HEK293 (cell line): ENCODE measurements at regions not wholly inside any gene's neighbourhood (a gene's known extent, or its start where the extent isn't known, plus 50 kb on each side); places are given as distances from the start of the nearest gene placed in this dataset.

Experiments
- CTCF ChIA-PET: fragments of 350-600 bp; formaldehyde crosslinking; extraction: SDS; loops from one replicate; lab custom pipeline; 2021; ENCODE audit warnings: antibody characterized with exemption; lab: Yijun Ruan, JAX
- POLR2A ChIA-PET: fragments of 300-600 bp; formaldehyde crosslinking; extraction: SDS; loops from one replicate; lab custom pipeline; 2020; ENCODE audit warnings: antibody characterized with exemption, inconsistent platforms; lab: Yijun Ruan, JAX
- H3K27ac ChIP-seq: fragments of 200-500 bp; sonication (Bioruptor generic); 2 replicates; pipeline ENCODE4 v1.5.1; 2014; ENCODE audit warnings: low read depth, low read length, control low read depth, inconsistent platforms; ENCODE audit errors: extremely low read depth
- H3K36me3 ChIP-seq, 2 experiments: fragments of 200-500 bp in 1 of 2; sonication (Bioruptor generic) in 1 of 2; 1 replicate in 1 of 2; 2 replicates in 1 of 2; pipeline ENCODE4 v1.5.1; 2014 to 2017; ENCODE audit warnings: inconsistent platforms in 2 of 2, low read length in 2 of 2; ENCODE audit not compliant: control insufficient read depth in 2 of 2, insufficient read depth in 1 of 2
- H3K4me1 ChIP-seq: fragments of 200-500 bp; sonication (Bioruptor generic); 2 replicates; pipeline ENCODE4 v1.5.1; 2014; ENCODE audit warnings: mild to moderate bottlenecking, low read length, inconsistent platforms; ENCODE audit not compliant: control insufficient read depth, insufficient read depth
- H3K4me3 ChIP-seq: 2 replicates; pipeline ENCODE4 v1.5.1; 2011; ENCODE audit warnings: low read depth, mild to moderate bottlenecking, control low read depth, low read length, moderate library complexity
- H3K9me3 ChIP-seq: fragments of 200-500 bp; sonication (Bioruptor generic); 2 replicates; pipeline ENCODE4 v1.5.1; 2014; ENCODE audit warnings: low read depth, low read length, inconsistent platforms; ENCODE audit not compliant: control insufficient read depth, insufficient read depth
- BCL11A ChIP-seq: fragments of 450-650 bp; formaldehyde crosslinking; IDR thresholded peaks from 2 replicates; pipeline ENCODE4 v1.5.1; 2016; ENCODE audit warnings: low read depth, missing biosample characterization, missing genetic modification characterization
- BCL6B ChIP-seq: fragments of 450-650 bp; formaldehyde crosslinking; IDR thresholded peaks from 2 replicates; pipeline ENCODE4 v1.5.1; 2017; ENCODE audit warnings: missing biosample characterization, missing genetic modification characterization
- ZBTB21 ChIP-seq: fragments of 450-650 bp; formaldehyde crosslinking; IDR thresholded peaks from 2 replicates; pipeline ENCODE4 v1.5.1; 2017; ENCODE audit warnings: missing biosample characterization, missing genetic modification characterization
- ZNF16 ChIP-seq: fragments of 450-650 bp; formaldehyde crosslinking; IDR thresholded peaks from 2 replicates; pipeline ENCODE4 v1.5.1; 2016; ENCODE audit warnings: low read depth, missing biosample characterization, missing genetic modification characterization
- ZNF184 ChIP-seq: fragments of 450-650 bp; IDR thresholded peaks from 2 replicates; pipeline ENCODE4 v1.5.1; 2018; ENCODE audit warnings: missing biosample characterization, mild to moderate bottlenecking, missing genetic modification characterization
- ZNF350 ChIP-seq: fragments of 450-650 bp; formaldehyde crosslinking; IDR thresholded peaks from 2 replicates; pipeline ENCODE4 v1.5.0; 2017; ENCODE audit warnings: missing biosample characterization, mild to moderate bottlenecking, missing genetic modification characterization
- ZNF510 ChIP-seq: fragments of 450-650 bp; formaldehyde crosslinking; IDR thresholded peaks from 2 replicates; pipeline ENCODE4 v1.5.1; 2018; ENCODE audit warnings: mild to moderate bottlenecking, missing genetic modification characterization, missing biosample characterization; ENCODE audit not compliant: insufficient replicate concordance
- ZNF571 ChIP-seq: fragments of 450-650 bp; formaldehyde crosslinking; IDR thresholded peaks from 2 replicates; pipeline ENCODE4 v1.5.0; 2017; ENCODE audit warnings: missing biosample characterization, missing genetic modification characterization
- ZNF623 ChIP-seq: fragments of 450-650 bp; formaldehyde crosslinking; IDR thresholded peaks from 2 replicates; pipeline ENCODE4 v1.5.1; 2016; ENCODE audit warnings: missing biosample characterization, missing genetic modification characterization
- ZNF677 ChIP-seq: fragments of 450-650 bp; IDR thresholded peaks from 2 replicates; pipeline ENCODE4 v1.5.0; 2018; ENCODE audit warnings: missing biosample characterization, mild to moderate bottlenecking, missing genetic modification characterization, moderate library complexity
- TF ChIP-seq, protein P1 (sequence below): fragments of 450-650 bp; formaldehyde crosslinking; IDR thresholded peaks from 2 replicates; pipeline ENCODE4 v1.5.1; 2016; ENCODE audit warnings: missing biosample characterization, missing genetic modification characterization
- TF ChIP-seq, protein P2 (sequence below): fragments of 450-650 bp; formaldehyde crosslinking; conservative IDR thresholded peaks from 2 replicates; pipeline ENCODE4 v1.5.1; 2016; ENCODE audit warnings: low read depth, missing biosample characterization, missing genetic modification characterization
- TF ChIP-seq, protein P3 (sequence below): fragments of 450-650 bp; IDR thresholded peaks from 2 replicates; pipeline ENCODE4 v1.5.1; 2018; ENCODE audit warnings: missing biosample characterization, missing genetic modification characterization
- TF ChIP-seq, protein P4 (sequence below): fragments of 450-650 bp; formaldehyde crosslinking; IDR thresholded peaks from 2 replicates; pipeline ENCODE4 v1.5.1; 2017; ENCODE audit warnings: missing biosample characterization, missing genetic modification characterization
- TF ChIP-seq, protein P5 (sequence below): IDR thresholded peaks from 2 replicates; pipeline ENCODE4 v1.6.1; 2011; ENCODE audit warnings: mild to moderate bottlenecking, low read depth, low read length, borderline replicate concordance
- TF ChIP-seq, protein P6 (sequence below): fragments of 450-650 bp; formaldehyde crosslinking; conservative IDR thresholded peaks from 2 replicates; pipeline ENCODE4 v1.5.1; 2016; ENCODE audit warnings: low read depth, missing biosample characterization, missing genetic modification characterization

- no peaks in the 10 kb centered on the region for H3K9me3 ChIP-seq
- no peaks in the 10 kb centered on the region for H3K4me1 ChIP-seq
- TF ChIP-seq, protein P1, sequence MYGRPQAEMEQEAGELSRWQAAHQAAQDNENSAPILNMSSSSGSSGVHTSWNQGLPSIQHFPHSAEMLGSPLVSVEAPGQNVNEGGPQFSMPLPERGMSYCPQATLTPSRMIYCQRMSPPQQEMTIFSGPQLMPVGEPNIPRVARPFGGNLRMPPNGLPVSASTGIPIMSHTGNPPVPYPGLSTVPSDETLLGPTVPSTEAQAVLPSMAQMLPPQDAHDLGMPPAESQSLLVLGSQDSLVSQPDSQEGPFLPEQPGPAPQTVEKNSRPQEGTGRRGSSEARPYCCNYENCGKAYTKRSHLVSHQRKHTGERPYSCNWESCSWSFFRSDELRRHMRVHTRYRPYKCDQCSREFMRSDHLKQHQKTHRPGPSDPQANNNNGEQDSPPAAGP (tag by site-specific recombination): no peak
- no peak for TF ChIP-seq BCL6B (tag by site-specific recombination)
- TF ChIP-seq ZNF677 (tag by site-specific recombination): no peak
- TF ChIP-seq, protein P2, sequence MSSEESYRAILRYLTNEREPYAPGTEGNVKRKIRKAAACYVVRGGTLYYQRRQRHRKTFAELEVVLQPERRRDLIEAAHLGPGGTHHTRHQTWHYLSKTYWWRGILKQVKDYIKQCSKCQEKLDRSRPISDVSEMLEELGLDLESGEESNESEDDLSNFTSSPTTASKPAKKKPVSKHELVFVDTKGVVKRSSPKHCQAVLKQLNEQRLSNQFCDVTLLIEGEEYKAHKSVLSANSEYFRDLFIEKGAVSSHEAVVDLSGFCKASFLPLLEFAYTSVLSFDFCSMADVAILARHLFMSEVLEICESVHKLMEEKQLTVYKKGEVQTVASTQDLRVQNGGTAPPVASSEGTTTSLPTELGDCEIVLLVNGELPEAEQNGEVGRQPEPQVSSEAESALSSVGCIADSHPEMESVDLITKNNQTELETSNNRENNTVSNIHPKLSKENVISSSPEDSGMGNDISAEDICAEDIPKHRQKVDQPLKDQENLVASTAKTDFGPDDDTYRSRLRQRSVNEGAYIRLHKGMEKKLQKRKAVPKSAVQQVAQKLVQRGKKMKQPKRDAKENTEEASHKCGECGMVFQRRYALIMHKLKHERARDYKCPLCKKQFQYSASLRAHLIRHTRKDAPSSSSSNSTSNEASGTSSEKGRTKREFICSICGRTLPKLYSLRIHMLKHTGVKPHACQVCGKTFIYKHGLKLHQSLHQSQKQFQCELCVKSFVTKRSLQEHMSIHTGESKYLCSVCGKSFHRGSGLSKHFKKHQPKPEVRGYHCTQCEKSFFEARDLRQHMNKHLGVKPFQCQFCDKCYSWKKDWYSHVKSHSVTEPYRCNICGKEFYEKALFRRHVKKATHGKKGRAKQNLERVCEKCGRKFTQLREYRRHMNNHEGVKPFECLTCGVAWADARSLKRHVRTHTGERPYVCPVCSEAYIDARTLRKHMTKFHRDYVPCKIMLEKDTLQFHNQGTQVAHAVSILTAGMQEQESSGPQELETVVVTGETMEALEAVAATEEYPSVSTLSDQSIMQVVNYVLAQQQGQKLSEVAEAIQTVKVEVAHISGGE (tag by site-specific recombination): no peak
- TF ChIP-seq ZBTB21 (tag by site-specific recombination): no peak
- no peak for TF ChIP-seq BCL11A
- no peak for TF ChIP-seq ZNF350 (tag by site-specific recombination)
- TF ChIP-seq, protein P3, sequence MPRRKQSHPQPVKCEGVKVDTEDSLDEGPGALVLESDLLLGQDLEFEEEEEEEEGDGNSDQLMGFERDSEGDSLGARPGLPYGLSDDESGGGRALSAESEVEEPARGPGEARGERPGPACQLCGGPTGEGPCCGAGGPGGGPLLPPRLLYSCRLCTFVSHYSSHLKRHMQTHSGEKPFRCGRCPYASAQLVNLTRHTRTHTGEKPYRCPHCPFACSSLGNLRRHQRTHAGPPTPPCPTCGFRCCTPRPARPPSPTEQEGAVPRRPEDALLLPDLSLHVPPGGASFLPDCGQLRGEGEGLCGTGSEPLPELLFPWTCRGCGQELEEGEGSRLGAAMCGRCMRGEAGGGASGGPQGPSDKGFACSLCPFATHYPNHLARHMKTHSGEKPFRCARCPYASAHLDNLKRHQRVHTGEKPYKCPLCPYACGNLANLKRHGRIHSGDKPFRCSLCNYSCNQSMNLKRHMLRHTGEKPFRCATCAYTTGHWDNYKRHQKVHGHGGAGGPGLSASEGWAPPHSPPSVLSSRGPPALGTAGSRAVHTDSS: no peak
- no peak for TF ChIP-seq ZNF184
- H3K27ac ChIP-seq: no peak overlapping the region
- ChIA-PET CTCF (no interaction called here), POLR2A (no interaction called here)
- H3K36me3 ChIP-seq: no peaks in the 10 kb centered on the region
- H3K4me3 ChIP-seq: no peak overlapping the region
These were observed 446.1 kb downstream of the PRELID2 start for GRCh38 chr5:145389047-145389446.

GRCh38 chr5:145385276-145385675, 449.9 kb downstream of the PRELID2 start:
- H3K4me1 ChIP-seq: no peaks in the 10 kb centered on the region
- H3K9me3 ChIP-seq: no peaks in the 10 kb centered on the region; the same call in 1 of the 2 replicates
- no peak overlapping the region for H3K27ac ChIP-seq
- no peak overlapping the region for H3K4me3 ChIP-seq
- CTCF ChIA-PET: no interaction called here
- POLR2A ChIA-PET: no interaction called here
- no peaks in the 10 kb centered on the region for H3K36me3 ChIP-seq
- TF ChIP-seq ZNF571 (tag by site-specific recombination) (no peak), ZNF16 (tag by site-specific recombination) (no peak), ZNF510 (tag by site-specific recombination) (no peak), ZNF623 (tag by site-specific recombination) (no peak)
- TF ChIP-seq, protein P4, sequence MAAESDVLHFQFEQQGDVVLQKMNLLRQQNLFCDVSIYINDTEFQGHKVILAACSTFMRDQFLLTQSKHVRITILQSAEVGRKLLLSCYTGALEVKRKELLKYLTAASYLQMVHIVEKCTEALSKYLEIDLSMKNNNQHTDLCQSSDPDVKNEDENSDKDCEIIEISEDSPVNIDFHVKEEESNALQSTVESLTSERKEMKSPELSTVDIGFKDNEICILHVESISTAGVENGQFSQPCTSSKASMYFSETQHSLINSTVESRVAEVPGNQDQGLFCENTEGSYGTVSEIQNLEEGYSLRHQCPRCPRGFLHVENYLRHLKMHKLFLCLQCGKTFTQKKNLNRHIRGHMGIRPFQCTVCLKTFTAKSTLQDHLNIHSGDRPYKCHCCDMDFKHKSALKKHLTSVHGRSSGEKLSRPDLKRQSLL: no peak
- TF ChIP-seq, protein P5, sequence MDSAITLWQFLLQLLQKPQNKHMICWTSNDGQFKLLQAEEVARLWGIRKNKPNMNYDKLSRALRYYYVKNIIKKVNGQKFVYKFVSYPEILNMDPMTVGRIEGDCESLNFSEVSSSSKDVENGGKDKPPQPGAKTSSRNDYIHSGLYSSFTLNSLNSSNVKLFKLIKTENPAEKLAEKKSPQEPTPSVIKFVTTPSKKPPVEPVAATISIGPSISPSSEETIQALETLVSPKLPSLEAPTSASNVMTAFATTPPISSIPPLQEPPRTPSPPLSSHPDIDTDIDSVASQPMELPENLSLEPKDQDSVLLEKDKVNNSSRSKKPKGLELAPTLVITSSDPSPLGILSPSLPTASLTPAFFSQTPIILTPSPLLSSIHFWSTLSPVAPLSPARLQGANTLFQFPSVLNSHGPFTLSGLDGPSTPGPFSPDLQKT: no peak
- TF ChIP-seq, protein P6, sequence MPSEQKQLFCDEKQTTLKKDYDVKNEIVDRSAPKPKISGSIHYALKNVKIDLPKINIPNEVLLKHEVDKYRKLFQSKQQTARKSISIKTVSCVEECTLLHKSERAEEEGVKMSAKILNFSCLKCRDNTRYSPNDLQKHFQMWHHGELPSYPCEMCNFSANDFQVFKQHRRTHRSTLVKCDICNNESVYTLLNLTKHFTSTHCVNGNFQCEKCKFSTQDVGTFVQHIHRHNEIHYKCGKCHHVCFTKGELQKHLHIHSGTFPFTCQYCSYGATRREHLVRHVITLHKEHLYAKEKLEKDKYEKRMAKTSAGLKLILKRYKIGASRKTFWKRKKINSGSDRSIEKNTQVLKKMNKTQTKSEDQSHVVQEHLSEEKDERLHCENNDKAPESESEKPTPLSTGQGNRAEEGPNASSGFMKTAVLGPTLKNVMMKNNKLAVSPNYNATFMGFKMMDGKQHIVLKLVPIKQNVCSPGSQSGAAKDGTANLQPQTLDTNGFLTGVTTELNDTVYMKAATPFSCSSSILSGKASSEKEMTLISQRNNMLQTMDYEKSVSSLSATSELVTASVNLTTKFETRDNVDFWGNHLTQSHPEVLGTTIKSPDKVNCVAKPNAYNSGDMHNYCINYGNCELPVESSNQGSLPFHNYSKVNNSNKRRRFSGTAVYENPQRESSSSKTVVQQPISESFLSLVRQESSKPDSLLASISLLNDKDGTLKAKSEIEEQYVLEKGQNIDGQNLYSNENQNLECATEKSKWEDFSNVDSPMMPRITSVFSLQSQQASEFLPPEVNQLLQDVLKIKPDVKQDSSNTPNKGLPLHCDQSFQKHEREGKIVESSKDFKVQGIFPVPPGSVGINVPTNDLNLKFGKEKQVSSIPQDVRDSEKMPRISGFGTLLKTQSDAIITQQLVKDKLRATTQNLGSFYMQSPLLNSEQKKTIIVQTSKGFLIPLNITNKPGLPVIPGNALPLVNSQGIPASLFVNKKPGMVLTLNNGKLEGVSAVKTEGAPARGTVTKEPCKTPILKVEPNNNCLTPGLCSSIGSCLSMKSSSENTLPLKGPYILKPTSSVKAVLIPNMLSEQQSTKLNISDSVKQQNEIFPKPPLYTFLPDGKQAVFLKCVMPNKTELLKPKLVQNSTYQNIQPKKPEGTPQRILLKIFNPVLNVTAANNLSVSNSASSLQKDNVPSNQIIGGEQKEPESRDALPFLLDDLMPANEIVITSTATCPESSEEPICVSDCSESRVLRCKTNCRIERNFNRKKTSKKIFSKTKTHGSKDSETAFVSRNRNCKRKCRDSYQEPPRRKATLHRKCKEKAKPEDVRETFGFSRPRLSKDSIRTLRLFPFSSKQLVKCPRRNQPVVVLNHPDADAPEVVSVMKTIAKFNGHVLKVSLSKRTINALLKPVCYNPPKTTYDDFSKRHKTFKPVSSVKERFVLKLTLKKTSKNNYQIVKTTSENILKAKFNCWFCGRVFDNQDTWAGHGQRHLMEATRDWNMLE (tag by site-specific recombination): no peak
